Liver (tissue), 8 donors: ENCODE measurements at regions not wholly inside any gene's neighbourhood (a gene's known extent, or its start where the extent isn't known, plus 50 kb on each side); places are given as distances from the start of the nearest gene placed in this dataset.

Experiments
- DNase-seq: peaks from one replicate; pipeline ENCODE4 v3.0.0-alpha.2; 2017; ENCODE audit warnings: low spot score
- H3K27ac ChIP-seq, 2 donors: one replicate each; pipeline ENCODE4 v1.7.0; 2013; ENCODE audit warnings: inconsistent platforms in 2 of 2, low read length in 2 of 2, control low read depth in 1 of 2, low read depth in 1 of 2, mild to moderate bottlenecking in 1 of 2
- H3K27me3 ChIP-seq, 4 donors: one replicate each; pipeline versions ENCODE4 v1.6.1 to v1.7.0; 2013; ENCODE audit warnings: low read length in 3 of 4, inconsistent platforms in 1 of 4, mild to moderate bottlenecking in 1 of 4, moderate library complexity in 1 of 4; ENCODE audit not compliant: control insufficient read depth in 4 of 4, insufficient read depth in 4 of 4
- H3K36me3 ChIP-seq, 4 donors: one replicate each; pipeline versions ENCODE4 v1.6.1 to v1.7.0; 2013; ENCODE audit warnings: low read length in 3 of 4, mild to moderate bottlenecking in 3 of 4, low read depth in 1 of 4, moderate library complexity in 1 of 4; ENCODE audit not compliant: control insufficient read depth in 4 of 4, insufficient read depth in 3 of 4
- H3K4me1 ChIP-seq, 4 donors: one replicate each; pipeline versions ENCODE4 v1.6.1 to v1.7.0; 2013; ENCODE audit warnings: low read length in 3 of 4, mild to moderate bottlenecking in 3 of 4, moderate library complexity in 1 of 4; ENCODE audit not compliant: control insufficient read depth in 4 of 4, insufficient read depth in 4 of 4
- H3K4me3 ChIP-seq, 3 donors: one replicate each; pipeline versions ENCODE4 v1.6.1 to v1.7.0; 2013; ENCODE audit warnings: low read length in 3 of 3, control low read depth in 1 of 3, low read depth in 1 of 3, mild to moderate bottlenecking in 1 of 3
- H3K9ac ChIP-seq, 2 donors: one replicate each; pipeline ENCODE4 v1.7.0; 2013; ENCODE audit warnings: low read length in 2 of 2, mild to moderate bottlenecking in 2 of 2, moderate library complexity in 2 of 2, control low read depth in 1 of 2, low read depth in 1 of 2
- H3K9me3 ChIP-seq, 4 donors: one replicate each; pipeline versions ENCODE4 v1.6.1 to v1.7.0; 2013; ENCODE audit warnings: low read length in 3 of 4; ENCODE audit not compliant: control insufficient read depth in 4 of 4
- ATF3 ChIP-seq: IDR thresholded peaks from 2 replicates; pipeline ENCODE4 v1.6.1; 2016; ENCODE audit warnings: antibody characterized with exemption
- CTCF ChIP-seq: fragments of 150-350 bp; IDR thresholded peaks from 2 replicates; pipeline ENCODE4 v1.5.1; 2017; ENCODE audit warnings: improper control_type of control experiment, low read depth, low read length; ENCODE audit not compliant: missing input control
- EGR1 ChIP-seq, 2 donors: IDR thresholded peaks; 2 replicates each; pipeline ENCODE4 v1.6.1; 2016 to 2018; ENCODE audit warnings: antibody characterized with exemption in 2 of 2, low read depth in 2 of 2
- FOXA1 ChIP-seq: IDR thresholded peaks from 2 replicates; pipeline ENCODE4 v1.6.1; 2016; ENCODE audit warnings: antibody characterized with exemption
- FOXA2 ChIP-seq: IDR thresholded peaks from 2 replicates; pipeline ENCODE4 v1.6.1; 2016; ENCODE audit warnings: antibody characterized with exemption
- GABPA ChIP-seq, 2 donors: IDR thresholded peaks in 1 of 2; conservative IDR thresholded peaks in 1 of 2; 2 replicates each; pipeline ENCODE4 v1.6.1; 2016; ENCODE audit warnings: antibody characterized with exemption in 2 of 2, mild to moderate bottlenecking in 1 of 2, moderate library complexity in 1 of 2
- HNF4A ChIP-seq, 2 donors: conservative IDR thresholded peaks; 2 replicates each; pipeline ENCODE4 v1.6.1; 2016; ENCODE audit warnings: antibody characterized with exemption in 2 of 2, mild to moderate bottlenecking in 2 of 2
- HNF4G ChIP-seq: IDR thresholded peaks from 2 replicates; pipeline ENCODE4 v1.6.1; 2016; ENCODE audit warnings: antibody characterized with exemption
- JUND ChIP-seq, 2 donors: IDR thresholded peaks; 2 replicates each; pipeline ENCODE4 v1.6.1; 2016; ENCODE audit warnings: antibody characterized with exemption in 2 of 2
- MAX ChIP-seq: IDR thresholded peaks from 2 replicates; pipeline ENCODE4 v1.6.1; 2016; ENCODE audit warnings: antibody characterized with exemption
- RAD21 ChIP-seq, 2 donors: IDR thresholded peaks; 2 replicates each; pipeline ENCODE4 v1.6.1; 2016; ENCODE audit warnings: antibody characterized with exemption in 2 of 2, mild to moderate bottlenecking in 2 of 2
- REST ChIP-seq: IDR thresholded peaks from 2 replicates; pipeline ENCODE4 v1.6.1; 2016; ENCODE audit warnings: antibody characterized with exemption, mild to moderate bottlenecking
- SP1 ChIP-seq: IDR thresholded peaks from 2 replicates; pipeline ENCODE4 v1.6.1; 2018; ENCODE audit warnings: antibody characterized with exemption, mild to moderate bottlenecking
- TAF1 ChIP-seq: conservative IDR thresholded peaks from 2 replicates; pipeline ENCODE4 v1.6.1; 2016; ENCODE audit warnings: antibody characterized with exemption, mild to moderate bottlenecking
- YY1 ChIP-seq: IDR thresholded peaks from 2 replicates; pipeline ENCODE4 v1.6.1; 2016; ENCODE audit warnings: antibody characterized with exemption, mild to moderate bottlenecking
- ZBTB33 ChIP-seq: IDR thresholded peaks from 2 replicates; pipeline ENCODE4 v1.6.1; 2016; ENCODE audit warnings: antibody characterized with exemption
- WGBS: extraction: QIAGEN DNeasy Blood & Tissue Kit; methylation state at CpG from one replicate; pipeline ENCODE4 v1.1.7; 2013; 5-methylcytosine and 5-hydroxymethylcytosine counted together
- donor health status: healthy.
- donor health status: healthy.
- donor health status: healthy.
- donor health status: healthy.
- donor health status: healthy.

GRCh38 chr10:44787480-44788075 lies 123.6 kb upstream of the TMEM72 start:
- no peak for TF ChIP-seq REST
- TF ChIP-seq YY1: no peak
- TF ChIP-seq MAX: no peak
- no peak for TF ChIP-seq FOXA1
- no peak for TF ChIP-seq SP1
- TF ChIP-seq JUND (IDR thresholded peaks at IDR 0.05): no peak
- no peak for TF ChIP-seq EGR1 (IDR thresholded peaks at IDR 0.05; ENCODE audit: low read depth in 2 of 2)
- TF ChIP-seq GABPA (IDR thresholded peaks at IDR 0.05 in 1 of 2, conservative IDR thresholded peaks at IDR 0.05 in 1 of 2): no peak
- TF ChIP-seq RAD21 (IDR thresholded peaks at IDR 0.05): no peak
- TF ChIP-seq CTCF: no peak
- TF ChIP-seq ATF3: no peak
- no peak for TF ChIP-seq TAF1
- TF ChIP-seq FOXA2: no peak
- no peak for TF ChIP-seq HNF4G
- no peak for TF ChIP-seq HNF4A (conservative IDR thresholded peaks at IDR 0.05)
- no peak for TF ChIP-seq ZBTB33
- WGBS: 86% methylated on average over 7 of the region's 7 CpGs
- Histone ChIP-seq H3K36me3 (no peaks in the 10 kb centered on the region), H3K27ac (no peak overlapping the region), H3K9ac (no peak overlapping the region), H3K27me3 (peaks cover 0 to 3% (median 0%) of the 10 kb centered on the region in 4 donors), H3K9me3 (no peaks in the 10 kb centered on the region), H3K4me3 (no peak overlapping the region), H3K4me1 (no peaks in the 10 kb centered on the region)
- DNase-seq: no peak
